Heart right ventricle (tissue), 16 donors: ENCODE measurements at regions not wholly inside any gene's neighbourhood (a gene's known extent, or its start where the extent isn't known, plus 50 kb on each side); places are given as distances from the start of the nearest gene placed in this dataset.

Experiments used
- ATAC-seq, 8 donors: fragments of 200-7000 bp; cut with Tn5 transposase; one replicate each; pipeline ENCODE4 v1.9.1; 2020; ENCODE audit warnings: mild to moderate bottlenecking in 8 of 8, moderate library complexity in 8 of 8, moderate number of reproducible peaks in 1 of 8
- DNase-seq, 2 donors: peaks; one replicate each; pipeline ENCODE4 v3.0.0-alpha.2; 2020
- H3K27ac ChIP-seq, 10 donors: fragments of 200-600 bp; sonication (generic) in 2 of 10; one replicate each; pipeline versions ENCODE4 v1.5.0 to v1.8.0; 2020 to 2022; ENCODE audit warnings: mild to moderate bottlenecking in 3 of 10
- H3K27me3 ChIP-seq, 7 donors: fragments of 200-600 bp; one replicate each; pipeline ENCODE4 v1.8.0; 2021 to 2022; ENCODE audit warnings: mild to moderate bottlenecking in 2 of 7
- H3K36me3 ChIP-seq, 9 donors: fragments of 200-600 bp; sonication (generic) in 1 of 9; one replicate each; pipeline versions ENCODE4 v1.5.0 to v1.8.0; 2020 to 2022; ENCODE audit warnings: mild to moderate bottlenecking in 2 of 9
- H3K4me1 ChIP-seq, 9 donors: fragments of 200-600 bp; sonication (generic) in 1 of 9; one replicate each; pipeline versions ENCODE4 v1.5.0 to v1.8.0; 2020 to 2022; ENCODE audit warnings: mild to moderate bottlenecking in 4 of 9
- H3K4me3 ChIP-seq, 10 donors: fragments of 200-600 bp; sonication (generic) in 2 of 10; one replicate each; pipeline versions ENCODE4 v1.5.0 to v1.8.0; 2020 to 2022; ENCODE audit warnings: mild to moderate bottlenecking in 7 of 10, moderate library complexity in 2 of 10
- H3K9me3 ChIP-seq, 11 donors: fragments of 200-600 bp in 10 of 11; sonication (generic) in 2 of 11; one replicate each; pipeline versions ENCODE4 v1.5.0 to v1.8.0; 2013 to 2022; ENCODE audit warnings: mild to moderate bottlenecking in 2 of 11, control low read depth in 1 of 11, moderate library complexity in 1 of 11
- WGBS, 2 donors: extraction: QIAGEN DNeasy Blood & Tissue Kit; methylation state at CpG; one replicate each; pipeline ENCODE4 v1.1.7; 2013; ENCODE audit warnings: inconsistent platforms in 1 of 2; 5-methylcytosine and 5-hydroxymethylcytosine counted together
- intact Hi-C, 10 donors: fragments of 100-400 bp; cut with DNase I; formaldehyde crosslinking; loops; one replicate each; pipeline versions ENCODE4 v1.11.1 to v1.14.2; 2022
- TF ChIP-seq, protein P1 (sequence below), 9 donors: fragments of 200-600 bp; sonication (generic) in 2 of 9; IDR thresholded peaks; one replicate each; pipeline versions ENCODE4 v1.5.0 to v1.8.0; 2021 to 2022; ENCODE audit warnings: antibody characterized with exemption in 9 of 9, mild to moderate bottlenecking in 5 of 9, moderate library complexity in 1 of 9
- donor health status: Arrhythmogenic right ventricular cardiomyopathy.
- donor health status: ischemic (EF 13 %, LVEDD 7.1; RV severe dilation, severe dysfunction).
- donor health status: healthy with polysubstance abuse.
- donor health status: DM: no; HTN: yes; CAD: no.
- donor health status: DM: no; HTN: no; CAD: no.
- donor health status: ischemic (EF 25% LVEDD 6.9; RV normal size, moderate dysfunction).
- donor health status: ischemic (EF 25% LVEDD 5.7; RV mildly dilated, moderate dysfunction).
- donor health status: healthy.
- donor health status: DM: yes; HTN: yes; CAD: no.
- donor health status: Ischemic cardiomyopathy.
- donor health status: ischemic (EF 35%, LVEDD 5.7; RV mildly dilated, moderate dysfunction).
- donor health status: nonischemic (EF 11% LVEDD 7.7; RV severe dilation, severe dysfunction).
- donor health status: DM: yes; HTN: yes; CAD: no.
- donor health status: PGD.
- donor health status: ischemic (EF 29% LVEDD 5.4; RV normal size, mild dysfunction).
- donor health status: nonischemic (EF 23%, LVEDD 6.1; RV moderate dilation, normal function).

- H3K4me1 ChIP-seq, result no peaks in the 10 kb centered on the region
- TF ChIP-seq, protein P1, sequence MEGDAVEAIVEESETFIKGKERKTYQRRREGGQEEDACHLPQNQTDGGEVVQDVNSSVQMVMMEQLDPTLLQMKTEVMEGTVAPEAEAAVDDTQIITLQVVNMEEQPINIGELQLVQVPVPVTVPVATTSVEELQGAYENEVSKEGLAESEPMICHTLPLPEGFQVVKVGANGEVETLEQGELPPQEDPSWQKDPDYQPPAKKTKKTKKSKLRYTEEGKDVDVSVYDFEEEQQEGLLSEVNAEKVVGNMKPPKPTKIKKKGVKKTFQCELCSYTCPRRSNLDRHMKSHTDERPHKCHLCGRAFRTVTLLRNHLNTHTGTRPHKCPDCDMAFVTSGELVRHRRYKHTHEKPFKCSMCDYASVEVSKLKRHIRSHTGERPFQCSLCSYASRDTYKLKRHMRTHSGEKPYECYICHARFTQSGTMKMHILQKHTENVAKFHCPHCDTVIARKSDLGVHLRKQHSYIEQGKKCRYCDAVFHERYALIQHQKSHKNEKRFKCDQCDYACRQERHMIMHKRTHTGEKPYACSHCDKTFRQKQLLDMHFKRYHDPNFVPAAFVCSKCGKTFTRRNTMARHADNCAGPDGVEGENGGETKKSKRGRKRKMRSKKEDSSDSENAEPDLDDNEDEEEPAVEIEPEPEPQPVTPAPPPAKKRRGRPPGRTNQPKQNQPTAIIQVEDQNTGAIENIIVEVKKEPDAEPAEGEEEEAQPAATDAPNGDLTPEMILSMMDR (IDR thresholded peaks at IDR 0.05), result no peak
- H3K27ac ChIP-seq, result no peak overlapping the region
- 52 to 71% methylated on average over 6 of the region's 6 CpGs for WGBS, 2 donors
- DNase-seq (no peak), ATAC-seq (no peak)
- H3K4me3 ChIP-seq, result no peak overlapping the region
- H3K27me3 ChIP-seq, result peaks cover 0 to 39% (median 10%) of the 10 kb centered on the region in 7 donors
- intact Hi-C loops, result loop anchor here in 7 of 10 donors (5.0 to 10.0 kb wide), 5 partner anchors 249 to 751 kb away; partner anchors contain the start of gene SFMBT2 (in 1 of the 7)
- peaks cover 0 to 3% (median 0%) of the 10 kb centered on the region in 11 donors for H3K9me3 ChIP-seq
- H3K36me3 ChIP-seq, result no peaks in the 10 kb centered on the region
Observed at GRCh38 chr10:6665847-6666246, 85.8 kb upstream of the PRKCQ start.

DNA sequence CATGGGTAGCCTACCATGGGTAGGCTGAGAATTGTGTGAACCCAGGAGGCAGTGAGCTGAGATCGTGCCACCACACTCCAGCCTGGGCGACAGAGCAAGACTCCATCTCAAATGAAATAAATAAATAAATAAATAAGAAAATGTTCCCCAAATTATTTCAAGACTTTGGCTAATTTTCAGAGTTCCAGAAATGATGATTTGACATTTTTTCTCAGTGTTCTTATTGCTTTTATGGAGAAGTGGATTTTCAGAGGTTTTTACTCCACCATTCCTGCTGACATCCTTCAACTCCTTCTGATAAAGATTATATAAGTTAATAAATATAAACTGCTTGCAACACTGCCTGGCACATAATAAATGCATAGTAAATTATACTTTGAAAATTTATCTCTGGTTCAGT is 80.4 kb upstream of the PRKCQ start:
- ATAC-seq, result no peak
- DNase-seq, result no peak
- Histone ChIP-seq H3K4me1 (no peaks in the 10 kb centered on the region), H3K36me3 (no peaks in the 10 kb centered on the region), H3K27ac (no peak overlapping the region), H3K4me3 (no peak overlapping the region), H3K9me3 (peaks cover 0 to 4% (median 0%) of the 10 kb centered on the region in 11 donors), H3K27me3 (peaks cover 0 to 53% (median 13%) of the 10 kb centered on the region in 7 donors)
- intact Hi-C loops, result loop anchor here in 3 of 10 donors (10.0 kb wide), 2 partner anchors 246 to 754 kb away; partner anchors contain the start of gene SFMBT2 (in 1 of the 3)
- TF ChIP-seq, protein P1 (IDR thresholded peaks at IDR 0.05), result no peak
- 88 to 98% methylated on average over 2 of the region's 2 CpGs for WGBS, 2 donors

GRCh38 chr10:6659451-6659850 is 79.4 kb upstream of the PRKCQ start:
- Histone ChIP-seq H3K27me3 (peaks cover 0 to 58% (median 13%) of the 10 kb centered on the region in 7 donors), H3K4me1 (no peaks in the 10 kb centered on the region), H3K9me3 (peaks cover 0 to 4% (median 0%) of the 10 kb centered on the region in 11 donors), H3K4me3 (no peak overlapping the region), H3K36me3 (no peaks in the 10 kb centered on the region), H3K27ac (no peak overlapping the region)
- TF ChIP-seq, protein P1 (IDR thresholded peaks at IDR 0.05), result no peak
- no peak for ATAC-seq
- intact Hi-C loops, result no loop called here
- DNase-seq, result no peak

GRCh38 chr10:6657669-6658068 is 77.6 kb upstream of the PRKCQ start:
- no peak for ATAC-seq
- H3K36me3 ChIP-seq, result no peaks in the 10 kb centered on the region
- H3K9me3 ChIP-seq, result peaks cover 0 to 4% (median 0%) of the 10 kb centered on the region in 11 donors
- H3K27me3 ChIP-seq, result peaks cover 0 to 68% (median 19%) of the 10 kb centered on the region in 7 donors
- no peaks in the 10 kb centered on the region for H3K4me1 ChIP-seq
- no peak overlapping the region for H3K27ac ChIP-seq
- no peak for DNase-seq
- TF ChIP-seq, protein P1 (IDR thresholded peaks at IDR 0.05), result no peak
- intact Hi-C loops, result no loop called here
- 89 to 100% methylated on average over 1 of the region's 1 CpG for WGBS, 2 donors
- no peak overlapping the region for H3K4me3 ChIP-seq
